NT2/D1 (cell line): ENCODE measurements at regions not wholly inside any gene's neighbourhood (a gene's known extent, or its start where the extent isn't known, plus 50 kb on each side); places are given as distances from the start of the nearest gene placed in this dataset.

Source experiments
- SUZ12 ChIP-seq: IDR thresholded peaks from 2 replicates; pipeline ENCODE4 v1.6.1; 2011; ENCODE audit not compliant: insufficient read length, insufficient read depth; ENCODE audit errors: extremely low read depth
- YY1 ChIP-seq: IDR thresholded peaks from 2 replicates; pipeline ENCODE4 v1.6.1; 2011; ENCODE audit not compliant: insufficient read length, insufficient read depth
- ZNF274 ChIP-seq: IDR thresholded peaks from 2 replicates; pipeline ENCODE4 v1.6.1; 2011; ENCODE audit warnings: mild to moderate bottlenecking, low read depth, low read length

DNA sequence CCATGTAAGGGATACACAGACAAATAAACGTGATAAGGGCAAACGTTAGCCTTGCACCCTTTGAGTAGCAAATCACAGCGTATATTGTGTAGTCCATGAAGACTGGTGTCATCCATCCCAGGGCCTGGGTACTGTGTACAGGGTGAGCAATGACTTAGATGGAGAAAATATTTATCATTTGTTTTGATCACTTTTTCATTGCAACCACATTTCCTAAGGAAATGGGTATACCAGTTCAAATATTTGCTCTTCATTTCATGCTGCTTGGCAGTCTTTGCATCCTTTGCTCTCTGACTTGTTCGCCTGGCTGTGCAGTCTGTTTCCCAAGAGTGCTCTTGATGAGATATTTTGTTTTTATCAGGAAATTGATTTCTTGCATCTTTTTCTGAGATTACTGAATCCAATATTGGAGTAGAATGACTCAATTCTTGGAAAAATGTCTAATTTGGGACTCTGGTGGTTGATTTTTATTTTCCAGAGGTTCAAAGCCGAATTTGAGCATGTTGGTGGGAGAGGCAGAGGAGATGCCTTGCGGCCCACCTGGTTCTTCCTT is 424.6 kb upstream of the SEMA6D start:
- TF ChIP-seq ZNF274 (no peak), YY1 (no peak), SUZ12 (no peak)
